ENCODE measurements at regions not wholly inside any gene's neighbourhood (a gene's known extent, or its start where the extent isn't known, plus 50 kb on each side); places are given as distances from the start of the nearest gene placed in this dataset.

- no peak for TF ChIP-seq CTCF (IDR thresholded peaks at IDR 0.05)
- TF ChIP-seq POLR2A (IDR thresholded peaks at IDR 0.05) = no peak
These were observed 92.8 kb upstream of the FOXC1 start for GRCh38 chr6:1516742-1517520.

Measured in adrenal gland (tissue), 5 donors.